Uterus (tissue), 3 donors: ENCODE measurements at regions not wholly inside any gene's neighbourhood (a gene's known extent, or its start where the extent isn't known, plus 50 kb on each side); places are given as distances from the start of the nearest gene placed in this dataset.
A peak's percentile ranks its signal among the peaks of the same experiment; 100 is the strongest.

Experiments used
- DNase-seq, 2 donors: peaks; one replicate each; pipeline ENCODE4 v3.0.0-alpha.2; 2019 to 2020
- H3K27ac ChIP-seq, 2 donors: fragments of 200-600 bp; sonication (generic); 1 replicate in 1 of 2; 2 replicates in 1 of 2; pipeline ENCODE4 v1.5.1; 2016 to 2018
- H3K27me3 ChIP-seq, 2 donors: fragments of 200-600 bp; sonication (generic); one replicate each; pipeline ENCODE4 v1.5.1; 2018 to 2019; ENCODE audit warnings: control low read depth in 1 of 2
- H3K36me3 ChIP-seq, 2 donors: fragments of 200-600 bp; sonication (generic); one replicate each; pipeline ENCODE4 v1.5.1; 2019; ENCODE audit warnings: control low read depth in 1 of 2
- H3K4me1 ChIP-seq, 2 donors: fragments of 200-600 bp; sonication (generic); one replicate each; pipeline ENCODE4 v1.5.1; 2018 to 2019; ENCODE audit warnings: control low read depth in 1 of 2
- H3K4me3 ChIP-seq, 2 donors: fragments of 200-600 bp; sonication (generic); 1 replicate in 1 of 2; 2 replicates in 1 of 2; pipeline ENCODE4 v1.5.1; 2018 to 2019; ENCODE audit warnings: mild to moderate bottlenecking in 1 of 2
- H3K9me3 ChIP-seq, 2 donors: fragments of 200-600 bp; sonication (generic); one replicate each; pipeline ENCODE4 v1.5.1; 2019; ENCODE audit warnings: control low read depth in 1 of 2
- CTCF ChIP-seq, 4 experiments: fragments of 200-600 bp in 2 of 4; fragments of 450-650 bp in 2 of 4; sonication (generic) in 2 of 4; IDR thresholded peaks; one replicate each; pipeline ENCODE4 v1.5.1; 2016 to 2019; ENCODE audit warnings: antibody characterized with exemption in 4 of 4, mild to moderate bottlenecking in 2 of 4, moderate library complexity in 1 of 4
- POLR2A ChIP-seq, 2 donors: fragments of 450-650 bp; IDR thresholded peaks; one replicate each; pipeline ENCODE4 v1.6.1; 2016; ENCODE audit warnings: antibody characterized with exemption in 2 of 2, mild to moderate bottlenecking in 1 of 2, moderate library complexity in 1 of 2
- intact Hi-C: fragments of 100-400 bp; cut with DNase I; formaldehyde crosslinking; loops from one replicate; pipeline ENCODE4 v1.15.1; 2023; ENCODE audit warnings: low total_unique reads
- donor health status: DM: yes; HTN: yes; CAD: no.

GRCh38 chr1:110787328-110788071 is 85.4 kb upstream of the CD53 start:
- Histone ChIP-seq H3K36me3 (no peaks in the 10 kb centered on the region), H3K4me1 (no peaks in the 10 kb centered on the region), H3K4me3 (no peak overlapping the region), H3K9me3 (no peaks in the 10 kb centered on the region), H3K27ac (no peak overlapping the region), H3K27me3 (no peaks in the 10 kb centered on the region)
- no peak for DNase-seq
- intact Hi-C loops: no loop called here
- TF ChIP-seq POLR2A (IDR thresholded peaks at IDR 0.05) (no peak), CTCF (IDR thresholded peaks at IDR 0.05) (no peak)

GRCh38 chr1:110786802-110787327 is 86.1 kb upstream of the CD53 start:
- intact Hi-C loops: no loop called here
- Histone ChIP-seq H3K36me3 (no peaks in the 10 kb centered on the region), H3K4me3 (no peak overlapping the region), H3K27ac (no peak overlapping the region), H3K4me1 (no peaks in the 10 kb centered on the region), H3K9me3 (no peaks in the 10 kb centered on the region), H3K27me3 (no peaks in the 10 kb centered on the region)
- no peak for TF ChIP-seq CTCF (IDR thresholded peaks at IDR 0.05)
- no peak for TF ChIP-seq POLR2A (IDR thresholded peaks at IDR 0.05)
- no peak for DNase-seq

GRCh38 chr1:110785612-110786011 is 87.3 kb upstream of the CD53 start:
- Histone ChIP-seq H3K27me3 (no peaks in the 10 kb centered on the region), H3K9me3 (no peaks in the 10 kb centered on the region), H3K36me3 (no peaks in the 10 kb centered on the region), H3K4me3 (no peak overlapping the region), H3K27ac (no peak overlapping the region), H3K4me1 (no peaks in the 10 kb centered on the region)
- no peak for TF ChIP-seq CTCF (IDR thresholded peaks at IDR 0.05)
- no peak for TF ChIP-seq POLR2A (IDR thresholded peaks at IDR 0.05)
- intact Hi-C loops: no loop called here
- no peak for DNase-seq

GRCh38 chr1:110785055-110785454 is 87.9 kb upstream of the CD53 start:
- TF ChIP-seq POLR2A (IDR thresholded peaks at IDR 0.05) (no peak), CTCF (IDR thresholded peaks at IDR 0.05) (no peak)
- H3K36me3 ChIP-seq: no peaks in the 10 kb centered on the region
- intact Hi-C loops: no loop called here
- H3K4me1 ChIP-seq: no peaks in the 10 kb centered on the region
- no peaks in the 10 kb centered on the region for H3K27me3 ChIP-seq
- DNase-seq: no peak
- H3K9me3 ChIP-seq: no peaks in the 10 kb centered on the region
- no peak overlapping the region for H3K4me3 ChIP-seq
- H3K27ac ChIP-seq: no peak overlapping the region

- Histone ChIP-seq H3K9me3 (no peaks in the 10 kb centered on the region), H3K27me3 (no peaks in the 10 kb centered on the region), H3K27ac (no peak overlapping the region), H3K4me3 (no peak overlapping the region), H3K36me3 (no peaks in the 10 kb centered on the region), H3K4me1 (no peaks in the 10 kb centered on the region)
- intact Hi-C loops: no loop called here
- no peak for TF ChIP-seq POLR2A (IDR thresholded peaks at IDR 0.05)
- peak; percentile 69 to 73 (median 70) for TF ChIP-seq CTCF (IDR thresholded peaks at IDR 0.05)
- DNase-seq: no peak
Measured at GRCh38 chr1:110783292-110783918, 89.5 kb upstream of the CD53 start.
